NOMO-1 (cell line): ENCODE measurements at regions not wholly inside any gene's neighbourhood (a gene's known extent, or its start where the extent isn't known, plus 50 kb on each side); places are given as distances from the start of the nearest gene placed in this dataset.

Experiments
- DNase-seq, 2 experiments: peaks; one replicate each; lab custom pipeline; 2025; ENCODE audit not compliant: unreplicated experiment in 2 of 2; lab: John Stamatoyannopoulos, UW

- no peak for DNase-seq
Observed at GRCh38 chr9:19946441-19947109, 157.7 kb upstream of the SLC24A2 start.

- DNase-seq, result no peak
Observed at GRCh38 chr9:19941874-19942273, 153.0 kb upstream of the SLC24A2 start.

- no peak for DNase-seq
Observed at GRCh38 chr9:19940811-19941535, 152.1 kb upstream of the SLC24A2 start.

- DNase-seq, result peak in 1 of 2 experiments; percentile 3
Observed at GRCh38 chr9:19939734-19940278, 151.0 kb upstream of the SLC24A2 start.

GRCh38 chr9:19938990-19939733, 150.3 kb upstream of the SLC24A2 start:
- no peak for DNase-seq

GRCh38 chr9:19937121-19937520, 148.3 kb upstream of the SLC24A2 start:
- no peak for DNase-seq

- DNase-seq, result no peak
Observed at GRCh38 chr9:19936598-19936997, 147.8 kb upstream of the SLC24A2 start.

- no peak for DNase-seq
Observed at GRCh38 chr9:19935422-19935821, 146.6 kb upstream of the SLC24A2 start.

- DNase-seq, result no peak
Observed at GRCh38 chr9:19934301-19934871, 145.5 kb upstream of the SLC24A2 start.

- DNase-seq, result peak in 1 of 2 experiments; percentile 46
Observed at GRCh38 chr9:19931098-19931890, 142.5 kb upstream of the SLC24A2 start.

- DNase-seq, result no peak
Observed at GRCh38 chr9:19927560-19927959, 138.7 kb upstream of the SLC24A2 start.

GRCh38 chr9:19926774-19927173, 137.9 kb upstream of the SLC24A2 start:
- no peak for DNase-seq

- peak; percentile 36 to 46 for DNase-seq
Observed at GRCh38 chr9:19925674-19926503, 137.1 kb upstream of the SLC24A2 start.

- no peak for DNase-seq
Observed at GRCh38 chr9:19924080-19924479, 135.2 kb upstream of the SLC24A2 start.

GRCh38 chr9:19922476-19923118, 133.8 kb upstream of the SLC24A2 start:
- no peak for DNase-seq

- no peak for DNase-seq
Observed at GRCh38 chr9:19920401-19920800, 131.6 kb upstream of the SLC24A2 start.

GRCh38 chr9:19918630-19919029, 129.8 kb upstream of the SLC24A2 start:
- no peak for DNase-seq

- DNase-seq, result no peak
Observed at GRCh38 chr9:19914044-19914443, 125.2 kb upstream of the SLC24A2 start.

GRCh38 chr9:19913151-19913550, 124.3 kb upstream of the SLC24A2 start:
- DNase-seq, result no peak
